RCC 7860 (cell line): ENCODE measurements at regions not wholly inside any gene's neighbourhood (a gene's known extent, or its start where the extent isn't known, plus 50 kb on each side); places are given as distances from the start of the nearest gene placed in this dataset.

Source experiments
- DNase-seq: peaks from one replicate; pipeline ENCODE4 v3.0.0-alpha.2; 2015; ENCODE audit warnings: low spot score
- FAIRE-seq: peaks from 2 replicates; lab custom pipeline; 2012; peaks lifted over from hg19 to GRCh38; lab: Jason Lieb, UNC

DNA sequence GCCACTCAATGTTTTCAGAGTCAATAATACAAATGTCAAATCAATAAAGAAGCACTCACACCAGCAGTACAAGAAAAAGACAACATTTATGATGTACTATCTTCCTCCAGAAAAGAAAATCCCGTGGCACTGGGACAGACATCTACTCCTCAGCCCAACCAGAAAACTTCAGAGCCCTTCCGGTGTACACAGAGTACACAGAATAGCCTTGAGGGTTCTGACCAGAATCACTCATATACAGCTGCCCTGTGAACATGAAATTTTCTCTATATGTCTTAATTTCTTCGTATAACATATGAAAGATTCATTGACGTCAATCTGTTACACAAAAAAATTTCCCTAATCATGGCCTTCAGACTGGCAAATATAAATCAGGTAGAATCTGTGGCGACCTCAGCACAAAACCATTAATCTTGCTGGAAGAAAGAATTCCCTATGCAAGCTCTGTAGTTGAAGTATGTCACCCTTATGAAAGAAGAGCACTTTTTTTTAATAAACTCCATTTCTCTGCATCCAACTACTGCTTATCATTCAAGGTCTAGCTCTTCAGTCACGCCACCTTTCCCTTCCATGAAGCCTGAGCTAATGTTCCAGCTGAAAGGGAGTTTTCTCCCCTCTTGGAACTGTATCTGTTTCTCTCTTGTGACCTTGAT lies 53.8 kb upstream of the PLAAT1 start:
- DNase-seq (no peak), FAIRE-seq (no peak)

DNA sequence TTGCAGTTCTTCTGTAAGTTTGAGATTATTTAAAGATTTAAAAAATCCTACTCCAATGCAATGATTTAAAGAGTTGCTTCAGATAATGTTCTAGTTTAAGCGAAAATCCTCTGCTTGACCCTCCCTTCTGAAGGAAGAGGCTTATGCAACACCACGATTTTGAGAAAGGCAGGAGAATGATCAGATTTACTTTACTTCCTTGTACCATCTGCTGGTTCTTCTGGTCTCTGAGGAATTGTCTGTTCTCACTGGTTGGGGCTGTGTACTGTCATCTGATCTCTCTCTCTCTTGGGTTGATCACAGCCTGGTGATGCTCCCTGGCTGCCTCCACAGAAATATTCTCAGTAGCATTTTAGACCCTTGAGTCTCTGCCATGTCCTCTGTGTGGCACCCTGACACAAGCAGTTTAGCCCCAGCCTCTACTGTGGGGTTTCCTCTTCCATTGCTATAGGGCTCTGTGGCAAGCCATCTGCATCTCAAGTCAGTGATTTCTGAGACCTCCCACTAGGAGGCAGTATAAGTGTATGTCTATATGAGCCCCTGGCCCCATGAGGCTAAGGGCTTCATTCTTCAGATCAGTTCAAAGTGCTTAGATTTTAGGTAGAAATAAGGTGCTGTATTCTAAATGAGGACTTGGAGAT lies 50.8 kb upstream of the PLAAT1 start:
- no peak for DNase-seq
- FAIRE-seq, result no peak
